Activated CD4-positive, alpha-beta T cell treated with anti-CD3 and anti-CD28 coated beads, Interleukin-2, amount 10 ng/mL, durations not matched to agents 24 days and 14 days (primary cell): ENCODE measurements at regions not wholly inside any gene's neighbourhood (a gene's known extent, or its start where the extent isn't known, plus 50 kb on each side); places are given as distances from the start of the nearest gene placed in this dataset.

ENCODE experiments used
- DNase-seq: peaks from one replicate; pipeline ENCODE4 v3.0.0; 2022
- H3K27ac Mint-ChIP-seq: one replicate; pipeline ENCODE4 v1.8.0; 2022; ENCODE audit warnings: mild to moderate bottlenecking, mixed read lengths
- H3K27me3 Mint-ChIP-seq: one replicate; pipeline ENCODE4 v1.8.0; 2022; ENCODE audit warnings: mixed read lengths
- H3K36me3 Mint-ChIP-seq: one replicate; pipeline ENCODE4 v1.8.0; 2022; ENCODE audit warnings: low read depth, mild to moderate bottlenecking, mixed read lengths
- H3K4me1 Mint-ChIP-seq: one replicate; pipeline ENCODE4 v1.8.0; 2021; ENCODE audit warnings: mixed read lengths
- H3K4me3 Mint-ChIP-seq: one replicate; pipeline ENCODE4 v1.8.0; 2022; ENCODE audit warnings: mild to moderate bottlenecking, moderate library complexity, mixed read lengths
- H3K9me3 Mint-ChIP-seq: one replicate; pipeline ENCODE4 v1.8.0; 2021; ENCODE audit warnings: mixed read lengths
- intact Hi-C: fragments of 100-400 bp; cut with micrococcal nuclease; formaldehyde crosslinking; loops from one replicate; pipeline ENCODE4 v1.15.1; 2023

GRCh38 chr5:73228052-73228451 is 55.1 kb downstream of the TMEM174 start:
- Mint-ChIP-seq H3K4me3 (no peak overlapping the region), H3K27ac (no peak overlapping the region), H3K4me1 (no peaks in the 10 kb centered on the region), H3K9me3 (no peaks in the 10 kb centered on the region), H3K27me3 (peaks cover 56% of the 10 kb centered on the region), H3K36me3 (no peaks in the 10 kb centered on the region)
- no peak for DNase-seq
- intact Hi-C loops: no loop called here
